ENCODE measurements at regions not wholly inside any gene's neighbourhood (a gene's known extent, or its start where the extent isn't known, plus 50 kb on each side); places are given as distances from the start of the nearest gene placed in this dataset.
"Not testable (repeated sequence)": the region's sequence is repeated elsewhere in the genome, so short reads cannot be mapped to it uniquely, and the experiment has no call there.

- DNase-seq (ENCODE audit: low read depth in 2 of 2), result no peak
Observed at GRCh38 chr10:44008270-44008916, 359.7 kb upstream of the ZNF32 start.

GRCh38 chr10:44006771-44007170 is 358.1 kb upstream of the ZNF32 start:
- no peak for DNase-seq (ENCODE audit: low read depth in 2 of 2)

DNA sequence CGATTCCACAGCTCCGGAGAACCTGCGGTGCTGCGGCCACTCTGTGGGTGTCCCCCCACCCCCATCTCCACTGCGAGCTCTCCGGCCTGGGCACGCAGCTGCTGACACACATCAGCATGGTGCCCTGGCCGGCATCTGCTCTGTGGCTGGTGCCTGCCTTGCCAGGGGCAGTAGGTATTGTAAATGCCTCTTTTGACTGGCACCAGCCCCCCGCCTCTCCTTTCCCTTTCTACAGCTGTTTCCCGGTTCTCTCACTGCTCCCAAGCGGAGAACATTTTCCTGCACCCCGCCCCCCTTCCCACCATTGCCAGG is 357.1 kb upstream of the ZNF32 start:
- no peak for DNase-seq (ENCODE audit: low read depth in 2 of 2)

- DNase-seq (ENCODE audit: low read depth in 2 of 2), result no peak
Observed at GRCh38 chr10:44004913-44005787, 356.5 kb upstream of the ZNF32 start.

GRCh38 chr10:43998021-43998809 is 349.5 kb upstream of the ZNF32 start:
- DNase-seq (ENCODE audit: low read depth in 2 of 2), result no peak

- no peak for DNase-seq (ENCODE audit: low read depth in 2 of 2)
Observed at GRCh38 chr10:43997330-43997729, 348.6 kb upstream of the ZNF32 start.

GRCh38 chr10:43994539-43994938 is 345.9 kb upstream of the ZNF32 start:
- DNase-seq (ENCODE audit: low read depth in 2 of 2), result no peak

GRCh38 chr10:43992816-43993215 is 344.1 kb upstream of the ZNF32 start:
- not testable (repeated sequence) for DNase-seq (ENCODE audit: low read depth in 2 of 2)

- DNase-seq (ENCODE audit: low read depth in 2 of 2), result no peak
Observed at GRCh38 chr10:43986374-43986773, 337.7 kb upstream of the ZNF32 start.

- DNase-seq (ENCODE audit: low read depth in 2 of 2), result no peak
Observed at GRCh38 chr10:43985941-43986340, 337.3 kb upstream of the ZNF32 start.

GRCh38 chr10:43983856-43984271 is 335.2 kb upstream of the ZNF32 start:
- no peak for DNase-seq (ENCODE audit: low read depth in 2 of 2)

- DNase-seq (ENCODE audit: low read depth in 2 of 2), result no peak
Observed at GRCh38 chr10:43983405-43983804, 334.7 kb upstream of the ZNF32 start.

DNA sequence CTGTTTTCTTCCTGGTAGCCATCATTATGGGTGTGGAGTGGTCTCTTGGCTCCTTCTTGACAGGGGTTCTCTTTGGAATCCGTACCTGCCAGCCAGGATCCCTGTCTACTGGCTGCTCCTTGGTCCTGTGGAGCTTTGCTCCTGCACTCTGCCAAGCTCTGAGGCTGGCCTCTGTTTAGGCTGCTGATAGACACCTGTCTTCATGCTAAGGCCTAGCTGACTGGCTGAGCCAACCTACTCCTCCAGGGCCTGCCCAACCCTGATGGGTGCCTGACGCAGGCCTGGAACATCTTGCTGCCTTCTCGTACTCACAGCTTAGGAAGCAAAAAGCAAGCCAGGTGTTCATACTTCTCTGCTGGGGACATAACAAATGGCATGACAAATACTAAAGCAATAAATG is 333.6 kb upstream of the ZNF32 start:
- no peak for DNase-seq (ENCODE audit: low read depth in 2 of 2)

DNA sequence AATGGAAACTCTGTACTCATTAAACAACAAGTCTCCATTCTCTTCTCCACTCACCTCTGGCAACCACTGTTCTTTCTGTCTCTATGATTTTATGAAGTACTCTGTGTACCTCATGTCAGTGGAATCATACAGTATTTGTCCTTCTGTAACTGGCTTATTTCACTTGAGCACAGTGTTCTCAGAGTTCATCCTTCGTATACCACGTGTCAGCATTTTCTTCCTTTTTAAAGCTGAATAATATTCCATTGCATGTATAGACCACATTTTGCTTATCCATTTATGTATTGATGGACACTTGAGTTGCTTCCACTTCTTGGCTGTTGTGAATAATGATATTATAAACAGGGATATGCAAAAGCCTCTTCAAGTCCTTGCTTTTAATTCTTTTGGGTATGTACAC is 333.0 kb upstream of the ZNF32 start:
- no peak for DNase-seq (ENCODE audit: low read depth in 2 of 2)

DNA sequence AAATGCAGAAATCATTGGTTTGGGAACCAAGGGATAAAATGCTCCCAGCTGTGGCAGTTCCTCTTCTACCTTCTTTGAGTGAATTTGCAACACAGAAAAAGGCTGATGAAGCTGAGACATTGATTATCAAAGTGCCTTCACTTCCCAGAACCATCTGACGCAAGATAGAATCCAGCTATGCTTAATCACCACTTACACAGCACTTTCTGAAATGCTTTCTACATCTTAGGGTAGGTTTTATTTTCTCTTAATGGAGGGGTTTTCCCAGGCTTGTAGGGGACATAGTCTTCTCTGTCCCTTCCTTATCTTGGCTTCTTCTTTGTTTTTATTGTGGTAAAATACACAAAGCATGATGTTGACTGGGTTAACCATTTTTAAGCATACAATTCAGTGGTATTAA is 332.6 kb upstream of the ZNF32 start:
- DNase-seq (ENCODE audit: low read depth in 2 of 2), result no peak

GRCh38 chr10:43980715-43981114 is 332.0 kb upstream of the ZNF32 start:
- DNase-seq (ENCODE audit: low read depth in 2 of 2), result no peak

DNA sequence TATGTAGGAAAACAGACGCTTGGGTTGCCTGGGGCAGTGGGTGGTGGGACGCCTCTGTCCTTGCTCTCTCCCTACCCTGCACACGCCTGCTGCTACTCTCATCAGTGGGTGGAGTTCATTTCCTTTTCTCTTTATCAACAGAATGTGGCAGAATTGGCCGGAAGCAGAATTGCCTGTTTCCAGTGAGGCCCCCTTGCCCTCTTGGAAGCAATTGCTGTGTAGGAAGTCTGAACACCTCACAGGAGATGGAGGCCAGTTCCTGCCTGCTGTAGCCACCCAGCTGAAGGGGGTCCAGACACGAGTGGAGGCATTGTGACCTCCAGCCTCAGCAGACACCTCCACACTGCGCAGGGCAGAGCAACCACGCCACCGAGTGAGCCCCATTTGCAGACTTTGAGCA is 331.6 kb upstream of the ZNF32 start:
- no peak for DNase-seq (ENCODE audit: low read depth in 2 of 2)

GRCh38 chr10:43979551-43979950 is 330.9 kb upstream of the ZNF32 start:
- DNase-seq (ENCODE audit: low read depth in 2 of 2), result no peak

GRCh38 chr10:43978936-43979335 is 330.3 kb upstream of the ZNF32 start:
- no peak for DNase-seq (ENCODE audit: low read depth in 2 of 2)

DNA sequence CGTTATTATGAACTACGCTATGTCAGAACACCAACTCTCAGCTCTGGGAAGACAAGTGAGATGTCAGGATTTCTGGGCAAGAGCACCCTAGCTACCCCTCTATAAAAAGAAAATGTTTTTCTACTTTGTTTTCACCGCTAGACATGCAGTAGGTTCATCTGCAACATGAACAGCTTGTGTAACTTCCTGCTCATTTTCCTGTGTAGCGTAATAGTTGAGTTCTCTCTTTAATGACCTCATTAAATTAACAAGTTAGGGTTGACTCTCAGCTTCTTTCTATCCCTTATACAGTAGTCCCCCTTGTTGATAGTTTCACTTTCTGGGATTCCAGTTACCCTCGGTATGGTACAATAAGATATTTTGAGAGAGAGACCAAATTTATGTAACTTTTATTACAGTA is 329.4 kb upstream of the ZNF32 start:
- DNase-seq (ENCODE audit: low read depth in 2 of 2), result no peak

- DNase-seq (ENCODE audit: low read depth in 2 of 2), result no peak
Observed at GRCh38 chr10:43976292-43976691, 327.6 kb upstream of the ZNF32 start.

GRCh38 chr10:43973801-43974200 is 325.1 kb upstream of the ZNF32 start:
- DNase-seq (ENCODE audit: low read depth in 2 of 2), result no peak

All from stimulated activated CD8-positive, alpha-beta memory T cell treated with anti-CD3 and anti-CD28 coated beads, Interleukin-7, amount 100 ng/mL, for 4 hours (primary cell).